ENCODE measurements at regions not wholly inside any gene's neighbourhood (a gene's known extent, or its start where the extent isn't known, plus 50 kb on each side); places are given as distances from the start of the nearest gene placed in this dataset.

- H3K9me3 Mint-ChIP-seq = peaks cover 12% of the 10 kb centered on the region
- POLR2A ChIA-PET = no interaction called here
- no peak for ATAC-seq
- H3K27me3 Mint-ChIP-seq (ENCODE audit: low read depth) = no peaks in the 10 kb centered on the region
- CTCF ChIA-PET = no interaction called here
- DNase-seq (ENCODE audit: low spot score) = no peak
- no peak overlapping the region for H3K27ac Mint-ChIP-seq
- no peak overlapping the region for H3K4me3 Mint-ChIP-seq
- no peaks in the 10 kb centered on the region for H3K36me3 Mint-ChIP-seq
- TF ChIP-seq RELA (CRISPR knock-in tag; IDR thresholded peaks at IDR 0.05; ENCODE audit: borderline replicate concordance) = no peak
- no peak for TF ChIP-seq ESRRA (CRISPR knock-in tag; IDR thresholded peaks at IDR 0.05; ENCODE audit: borderline replicate concordance)
- TF ChIP-seq TP53 (CRISPR knock-in tag; IDR thresholded peaks at IDR 0.05) = no peak
- no peak for TF ChIP-seq PRRX2 (CRISPR knock-in tag; IDR thresholded peaks at IDR 0.05)
- TF ChIP-seq CREM (CRISPR knock-in tag; IDR thresholded peaks at IDR 0.05) = no peak
- no peak for TF ChIP-seq ZBTB21 (CRISPR knock-in tag; IDR thresholded peaks at IDR 0.05; ENCODE audit: borderline replicate concordance)
- TF ChIP-seq ZNF281 (CRISPR knock-in tag; IDR thresholded peaks at IDR 0.05) = no peak
- TF ChIP-seq NFATC4 (CRISPR knock-in tag; IDR thresholded peaks at IDR 0.05) = no peak
- TF ChIP-seq SOX15 (CRISPR knock-in tag; IDR thresholded peaks at IDR 0.05) = no peak
- no peak for TF ChIP-seq TEAD1 (CRISPR knock-in tag; IDR thresholded peaks at IDR 0.05)
- TF ChIP-seq IRF2 (CRISPR knock-in tag; IDR thresholded peaks at IDR 0.05; ENCODE audit: borderline replicate concordance, low read depth) = no peak
- no peak for TF ChIP-seq RORB (CRISPR knock-in tag; IDR thresholded peaks at IDR 0.05)
- TF ChIP-seq AR (CRISPR knock-in tag; IDR thresholded peaks at IDR 0.05) = no peak
- H3K4me1 Mint-ChIP-seq = no peaks in the 10 kb centered on the region
Measured at GRCh38 chr2:195168369-195168768, 488.7 kb upstream of the SLC39A10 start.

- Mint-ChIP-seq H3K4me1 (no peaks in the 10 kb centered on the region), H3K36me3 (no peaks in the 10 kb centered on the region), H3K9me3 (peaks cover 12% of the 10 kb centered on the region), H3K27me3 (ENCODE audit: low read depth) (no peaks in the 10 kb centered on the region), H3K4me3 (no peak overlapping the region), H3K27ac (no peak overlapping the region)
- CTCF ChIA-PET = no interaction called here
- TF ChIP-seq ZNF263 (CRISPR knock-in tag; IDR thresholded peaks at IDR 0.05; ENCODE audit: low read depth) = no peak
- POLR2A ChIA-PET = no interaction called here
- ATAC-seq (no peak), DNase-seq (ENCODE audit: low spot score) (no peak)
Measured at GRCh38 chr2:195164930-195165329, 492.1 kb upstream of the SLC39A10 start.

GRCh38 chr2:195162918-195163317 is 494.1 kb upstream of the SLC39A10 start:
- no peaks in the 10 kb centered on the region for H3K36me3 Mint-ChIP-seq
- no peak overlapping the region for H3K27ac Mint-ChIP-seq
- ATAC-seq = no peak
- ChIA-PET POLR2A (no interaction called here), CTCF (no interaction called here)
- peaks cover 9% of the 10 kb centered on the region for H3K9me3 Mint-ChIP-seq
- no peaks in the 10 kb centered on the region for H3K4me1 Mint-ChIP-seq
- no peaks in the 10 kb centered on the region for H3K27me3 Mint-ChIP-seq (ENCODE audit: low read depth)
- no peak for DNase-seq (ENCODE audit: low spot score)
- no peak overlapping the region for H3K4me3 Mint-ChIP-seq
- TF ChIP-seq EMX1 (CRISPR knock-in tag; IDR thresholded peaks at IDR 0.05) = no peak
- TF ChIP-seq SMAD3 (CRISPR knock-in tag; IDR thresholded peaks at IDR 0.05; ENCODE audit: borderline replicate concordance) = no peak
- no peak for TF ChIP-seq CREB1 (CRISPR knock-in tag; IDR thresholded peaks at IDR 0.05)
- no peak for TF ChIP-seq PRDM15 (CRISPR knock-in tag; IDR thresholded peaks at IDR 0.05)
- no peak for TF ChIP-seq ATF6 (CRISPR knock-in tag; IDR thresholded peaks at IDR 0.05)
- no peak for TF ChIP-seq IRF2 (CRISPR knock-in tag; IDR thresholded peaks at IDR 0.05; ENCODE audit: borderline replicate concordance, low read depth)
- no peak for TF ChIP-seq MLX (CRISPR knock-in tag; IDR thresholded peaks at IDR 0.05)
- no peak for TF ChIP-seq HMGA2 (CRISPR knock-in tag; IDR thresholded peaks at IDR 0.05)
- no peak for TF ChIP-seq MYBL2 (CRISPR knock-in tag; IDR thresholded peaks at IDR 0.05)

All from WTC11 (cell line).